GM19240 (cell line): ENCODE measurements at regions not wholly inside any gene's neighbourhood (a gene's known extent, or its start where the extent isn't known, plus 50 kb on each side); places are given as distances from the start of the nearest gene placed in this dataset.
"Not testable (repeated sequence)": the region's sequence is repeated elsewhere in the genome, so short reads cannot be mapped to it uniquely, and the experiment has no call there.

Experiments
- DNase-seq: peaks from one replicate; pipeline ENCODE4 v3.0.0; 2011; ENCODE audit warnings: low spot score; ENCODE audit not compliant: insufficient read length

- no peak for DNase-seq
These were observed 211.3 kb upstream of the APCDD1 start for GRCh38 chr18:10242936-10243680.

- DNase-seq = no peak
These were observed 210.1 kb upstream of the APCDD1 start for GRCh38 chr18:10244341-10244740.

- DNase-seq = no peak
These were observed 209.2 kb upstream of the APCDD1 start for GRCh38 chr18:10245031-10245845.

GRCh38 chr18:10245846-10246175 lies 208.6 kb upstream of the APCDD1 start:
- no peak for DNase-seq

GRCh38 chr18:10247021-10247741 lies 207.3 kb upstream of the APCDD1 start:
- DNase-seq = no peak

GRCh38 chr18:10247742-10248082 lies 206.7 kb upstream of the APCDD1 start:
- DNase-seq = no peak

GRCh38 chr18:10248738-10249137 lies 205.7 kb upstream of the APCDD1 start:
- no peak for DNase-seq

- no peak for DNase-seq
These were observed 205.2 kb upstream of the APCDD1 start for GRCh38 chr18:10249270-10249669.

GRCh38 chr18:10249801-10250200 lies 204.6 kb upstream of the APCDD1 start:
- DNase-seq = no peak

- no peak for DNase-seq
These were observed 201.9 kb upstream of the APCDD1 start for GRCh38 chr18:10252494-10252893.

GRCh38 chr18:10252952-10253705 lies 201.3 kb upstream of the APCDD1 start:
- no peak for DNase-seq

- DNase-seq = not testable (repeated sequence)
These were observed 198.2 kb upstream of the APCDD1 start for GRCh38 chr18:10256276-10256675.

- DNase-seq = no peak
These were observed 195.5 kb upstream of the APCDD1 start for GRCh38 chr18:10258836-10259474.

- DNase-seq = no peak
These were observed 194.5 kb upstream of the APCDD1 start for GRCh38 chr18:10259901-10260300.

- DNase-seq = no peak
These were observed 192.8 kb upstream of the APCDD1 start for GRCh38 chr18:10261344-10262276.

GRCh38 chr18:10262566-10262965 lies 191.9 kb upstream of the APCDD1 start:
- DNase-seq = no peak

GRCh38 chr18:10264260-10264659 lies 190.2 kb upstream of the APCDD1 start:
- DNase-seq = no peak

GRCh38 chr18:10265560-10266333 lies 188.7 kb upstream of the APCDD1 start:
- DNase-seq = no peak

- no peak for DNase-seq
These were observed 188.2 kb upstream of the APCDD1 start for GRCh38 chr18:10266334-10266590.

GRCh38 chr18:10269261-10269660 lies 185.2 kb upstream of the APCDD1 start:
- DNase-seq = no peak
